GM21737 (cell line): ENCODE measurements at regions not wholly inside any gene's neighbourhood (a gene's known extent, or its start where the extent isn't known, plus 50 kb on each side); places are given as distances from the start of the nearest gene placed in this dataset.

ENCODE experiments used
- ATAC-seq: cut with Tn5 transposase; IDR thresholded peaks from one replicate; pipeline ENCODE4 v1.9.1; 2021; ENCODE audit warnings: mild to moderate bottlenecking, moderate library complexity; ENCODE audit not compliant: unreplicated experiment

DNA sequence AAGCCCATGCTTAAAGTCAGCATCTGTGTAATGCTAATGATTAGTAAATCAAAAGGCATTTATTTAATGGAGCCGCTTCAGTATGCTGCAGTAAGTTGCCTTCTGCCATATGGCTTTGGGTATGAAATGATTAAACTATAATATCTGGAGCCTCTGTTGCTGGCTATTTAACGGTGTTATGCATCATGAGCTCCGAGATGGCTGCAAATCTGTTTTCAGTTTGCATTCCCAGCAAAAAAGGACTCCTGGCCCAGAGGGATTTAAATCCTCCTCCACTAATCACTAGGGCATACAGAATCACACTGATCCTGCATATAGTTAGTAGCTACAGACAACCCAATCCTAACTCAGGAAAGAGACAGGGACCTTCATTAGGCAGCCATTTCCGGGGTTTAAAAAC, 171.5 kb upstream of the EEA1 start:
- no peak for ATAC-seq

DNA sequence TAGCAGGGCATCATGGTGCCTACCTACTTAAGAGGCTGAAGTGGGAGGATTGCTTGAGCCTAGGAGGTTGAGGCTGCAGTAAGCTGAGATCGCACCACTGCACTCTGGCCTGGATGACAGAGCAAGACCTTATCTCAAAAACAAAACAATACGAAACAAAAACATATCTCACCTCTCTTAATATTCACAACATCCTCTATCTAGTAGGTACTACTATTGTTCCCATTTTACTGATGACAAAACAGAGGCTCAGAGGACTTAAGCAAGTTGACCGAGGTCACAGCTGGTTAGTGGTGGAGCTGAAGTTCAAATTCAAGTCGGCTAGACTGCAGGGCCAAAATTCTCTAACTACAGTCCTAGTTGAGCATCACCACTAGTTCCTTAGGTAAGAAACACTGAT, 172.3 kb upstream of the EEA1 start:
- ATAC-seq = no peak

DNA sequence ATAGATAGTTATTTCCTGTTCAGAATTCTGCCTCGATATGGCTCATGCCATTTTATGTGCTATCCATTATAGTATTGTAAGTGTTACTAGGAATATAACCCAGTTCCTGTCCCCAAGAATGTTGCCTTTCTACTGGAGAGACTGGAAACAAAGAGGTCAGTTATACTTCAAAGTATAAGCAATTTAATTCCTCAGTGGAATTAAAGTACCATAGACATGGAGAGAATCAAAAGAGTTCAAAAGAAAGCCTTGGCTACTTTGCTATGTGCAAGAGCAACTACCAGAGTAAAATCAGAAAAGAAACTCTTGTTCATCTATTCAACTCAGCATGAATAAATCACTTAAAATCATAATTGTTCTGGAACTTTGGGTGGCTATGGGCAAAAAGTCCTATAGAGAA, 173.2 kb upstream of the EEA1 start:
- no peak for ATAC-seq

DNA sequence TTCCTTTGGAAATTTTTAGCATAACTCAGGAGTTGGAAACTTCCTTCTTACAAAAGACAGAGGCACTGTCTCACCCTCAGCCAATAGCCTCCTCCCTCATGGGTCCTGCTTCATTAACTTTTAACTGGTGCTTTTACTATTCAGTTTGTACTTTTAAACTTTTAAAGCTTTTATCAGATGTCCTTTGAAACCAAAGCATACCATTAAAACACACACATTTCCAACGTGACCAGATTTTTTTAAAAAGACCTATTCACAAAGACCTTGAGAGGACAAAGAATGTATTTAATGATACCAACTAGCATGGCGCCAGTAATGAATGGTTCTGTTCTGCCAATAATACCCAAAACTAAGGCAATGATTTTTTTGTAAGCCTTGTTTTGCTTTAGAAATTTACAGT, 173.6 kb upstream of the EEA1 start:
- ATAC-seq = no peak

DNA sequence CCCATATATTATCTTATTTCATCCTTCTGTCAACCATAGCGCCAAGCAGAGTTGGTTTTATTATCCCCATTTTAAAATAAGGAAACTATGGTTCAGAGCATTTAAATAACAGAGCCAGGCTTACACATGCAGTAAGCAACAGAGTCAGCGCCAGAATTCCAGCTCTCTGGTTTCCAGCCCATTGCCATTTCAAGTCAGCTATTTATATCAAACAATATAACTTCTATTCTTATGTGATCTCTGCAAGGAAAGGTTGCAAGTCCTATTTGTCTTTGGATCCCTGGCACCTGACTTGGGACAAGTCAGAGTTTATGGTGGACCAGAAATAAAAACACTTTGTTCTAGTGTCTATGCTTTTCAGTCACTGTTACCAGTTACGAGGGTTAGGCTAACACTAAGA, 174.1 kb upstream of the EEA1 start:
- no peak for ATAC-seq

DNA sequence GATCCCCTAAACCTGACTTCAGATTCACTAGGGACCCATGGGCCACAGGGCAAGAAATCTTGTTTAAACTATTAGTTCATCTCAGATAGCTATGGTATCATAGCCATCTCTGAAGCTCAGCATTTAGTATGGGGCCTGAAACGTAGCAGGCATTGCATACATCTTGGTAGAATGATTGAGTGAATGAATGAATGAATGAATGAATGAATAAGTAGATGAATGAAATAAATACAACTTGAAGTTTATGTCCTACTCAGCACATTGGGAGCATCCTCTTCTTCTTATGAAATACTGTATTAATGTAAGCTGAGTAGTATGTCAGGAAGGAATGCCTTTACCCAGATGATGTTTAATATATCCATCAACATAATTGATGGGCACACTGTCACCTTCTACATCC, 175.4 kb upstream of the EEA1 start:
- no peak for ATAC-seq

DNA sequence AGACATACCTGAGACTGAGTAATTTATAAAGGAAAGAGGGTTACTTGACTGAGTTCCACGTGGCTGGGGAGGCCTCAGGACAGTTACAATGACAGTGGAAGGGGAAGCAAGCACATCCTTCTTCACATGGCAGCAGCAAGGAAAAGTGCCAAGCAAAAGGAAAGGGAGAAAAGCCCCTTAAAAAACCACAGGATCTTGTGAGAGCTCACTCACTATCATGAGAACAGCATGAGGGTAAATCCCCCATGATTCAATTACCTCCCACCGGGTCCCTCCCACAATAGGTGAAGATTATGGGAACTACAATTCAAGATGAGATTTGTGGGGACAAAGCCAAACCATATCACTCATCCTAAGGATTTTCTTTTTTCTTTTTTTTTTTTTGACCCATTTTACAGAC, 177.8 kb upstream of the EEA1 start:
- ATAC-seq = no peak

DNA sequence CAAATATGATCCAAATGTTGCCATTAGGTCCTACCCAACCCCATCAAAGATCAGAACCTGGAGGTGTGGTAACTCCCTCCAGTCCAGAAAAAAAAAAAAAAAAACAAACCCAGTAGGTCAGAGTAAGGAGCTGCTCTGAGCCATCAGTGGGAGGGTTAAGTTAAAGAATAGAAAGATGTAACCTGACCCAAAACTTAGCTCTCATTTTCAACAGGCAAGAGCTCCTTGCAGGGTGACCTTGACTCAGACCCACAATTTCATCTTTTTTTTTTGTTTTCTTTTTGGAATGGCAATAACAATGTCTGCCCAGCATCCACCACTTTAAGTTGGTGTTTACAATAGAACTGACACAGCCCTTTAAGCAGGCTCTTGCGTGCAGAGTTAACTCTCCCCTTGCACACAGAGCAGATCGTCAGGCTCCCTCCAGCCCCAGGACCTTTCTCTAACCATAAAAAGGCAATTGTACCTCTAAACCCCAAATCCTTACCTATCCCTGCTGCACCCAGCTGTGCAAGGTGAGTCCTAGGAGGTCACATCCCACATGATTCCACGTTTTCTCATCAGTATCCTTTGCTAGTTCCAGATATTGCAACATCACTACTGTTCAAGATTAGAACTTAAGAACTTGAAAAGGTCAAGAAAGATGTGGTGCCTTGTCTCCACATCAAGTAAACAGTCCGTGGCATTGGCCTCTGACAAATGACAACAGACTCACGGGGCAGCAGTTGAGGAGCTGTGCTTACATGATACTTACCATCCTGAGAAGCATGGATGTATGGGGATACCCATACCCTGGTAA, 178.6 kb upstream of the EEA1 start:
- no peak for ATAC-seq

DNA sequence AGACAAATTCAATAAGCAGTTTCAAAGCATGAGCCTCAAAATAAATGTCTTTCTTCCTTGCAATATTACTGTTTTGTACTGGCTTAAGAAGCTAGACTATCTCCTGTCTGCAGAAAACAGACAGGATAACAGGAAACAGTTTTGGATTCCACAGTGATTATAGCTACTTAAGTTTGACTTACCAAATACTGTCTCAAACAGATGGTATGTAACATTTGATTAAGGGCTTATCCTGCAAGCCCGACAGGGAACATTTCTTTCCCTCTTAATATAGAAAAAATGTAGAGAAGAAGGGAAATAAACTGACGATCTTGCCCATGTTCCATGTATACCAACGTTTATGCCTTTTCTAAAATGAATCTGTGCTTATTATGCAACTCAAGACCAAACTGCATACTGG, 179.9 kb upstream of the EEA1 start:
- no peak for ATAC-seq

DNA sequence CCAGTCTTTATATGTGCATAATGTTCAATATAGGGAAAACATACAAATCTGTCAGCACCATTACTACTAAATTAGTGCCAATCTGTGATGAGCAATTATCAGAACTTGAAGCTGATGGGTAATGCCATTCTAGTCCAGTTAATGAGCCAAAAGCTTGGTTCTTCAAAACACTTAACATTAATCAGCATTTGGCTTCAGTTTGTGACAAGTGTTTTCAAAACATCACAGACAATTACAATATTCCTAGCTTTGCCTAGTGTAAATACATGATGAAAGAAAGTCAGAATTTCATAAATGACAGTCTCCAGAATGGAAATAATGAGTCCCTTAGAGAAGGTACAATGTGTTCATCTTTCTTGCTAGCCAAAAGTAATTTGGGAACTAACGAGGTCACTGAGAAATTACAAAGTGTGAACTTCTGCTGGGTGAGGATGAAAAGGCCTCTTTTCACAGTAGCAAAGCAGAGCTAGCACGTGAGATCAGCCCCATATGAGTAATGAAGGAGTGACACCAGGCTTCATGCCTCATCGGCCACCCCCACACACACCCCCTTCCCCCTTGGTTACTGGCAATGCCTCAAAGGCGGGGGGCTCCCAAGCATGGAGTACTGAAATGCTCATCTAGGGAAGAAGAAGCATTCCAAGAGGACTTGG, 180.6 kb upstream of the EEA1 start:
- ATAC-seq = no peak

DNA sequence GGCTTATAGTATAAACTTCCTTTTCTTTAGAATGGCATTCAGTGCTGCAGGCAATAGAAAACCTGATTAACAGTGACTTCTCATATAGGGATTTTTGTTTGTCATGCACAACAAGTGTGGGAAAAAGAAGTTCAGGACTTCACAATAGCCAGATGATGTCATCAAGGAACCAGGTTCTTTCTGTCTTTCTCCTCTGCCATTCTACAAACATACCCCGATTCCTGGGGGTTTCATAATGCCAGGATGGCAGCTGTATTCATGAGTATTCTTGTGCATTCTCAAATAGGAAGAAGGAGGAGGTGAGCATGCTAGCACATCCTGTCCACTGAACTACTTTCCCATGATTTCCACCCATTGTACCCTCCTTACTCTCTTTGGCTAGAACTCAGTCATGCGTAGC, 182.7 kb upstream of the EEA1 start:
- no peak for ATAC-seq

DNA sequence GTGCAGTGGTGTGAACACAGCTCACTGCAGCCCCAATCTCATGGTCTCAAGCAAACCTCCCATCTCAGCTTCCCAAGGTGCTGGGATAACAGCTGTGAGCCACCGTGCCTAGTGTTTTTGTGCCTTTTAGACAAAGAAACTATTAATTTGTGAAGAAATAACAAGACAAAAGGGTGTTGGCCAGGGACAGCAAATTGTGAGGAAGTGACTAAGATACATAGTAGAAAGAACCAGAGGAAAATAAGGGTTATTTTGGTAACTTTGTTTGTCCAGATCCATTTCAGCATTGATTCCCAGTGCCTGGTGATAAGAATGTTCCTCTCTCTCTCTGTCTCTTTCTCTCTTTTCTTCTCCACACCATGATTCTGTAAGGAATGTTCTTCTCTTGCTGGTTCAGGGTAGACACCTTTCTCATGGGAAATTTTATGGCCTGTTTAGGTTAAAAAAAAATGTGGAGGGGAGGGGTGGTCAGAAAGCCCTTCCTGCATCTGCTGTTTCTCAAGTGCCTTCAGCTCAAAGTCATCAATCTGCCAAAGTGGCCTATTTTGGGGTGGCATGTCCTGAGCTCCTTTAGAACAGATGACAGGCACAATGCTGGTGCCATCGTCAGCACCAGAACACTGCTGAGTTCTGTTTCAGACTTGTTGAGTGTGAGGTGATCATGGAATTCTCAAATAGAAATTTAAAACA, 184.4 kb upstream of the EEA1 start:
- ATAC-seq = no peak

DNA sequence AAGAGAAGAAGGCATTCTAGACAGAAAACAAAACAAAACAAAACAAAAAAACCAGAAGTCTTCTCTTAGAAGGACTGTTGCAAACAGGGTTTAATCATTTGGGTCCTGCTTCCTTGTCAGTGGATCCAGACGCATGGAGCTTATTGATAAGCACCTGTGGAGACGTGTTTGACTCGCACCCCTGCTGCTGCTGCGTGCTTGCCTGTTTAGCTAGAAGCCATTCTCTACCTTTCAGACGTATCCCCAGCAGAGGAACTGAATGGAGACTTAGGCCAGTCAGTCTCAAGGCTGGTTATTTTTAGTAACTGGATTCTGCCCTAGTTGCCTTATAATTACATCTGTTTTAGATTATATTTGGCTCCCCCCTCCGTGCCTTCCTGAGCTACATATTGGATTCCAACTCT, 186.1 kb upstream of the EEA1 start:
- ATAC-seq = no peak

DNA sequence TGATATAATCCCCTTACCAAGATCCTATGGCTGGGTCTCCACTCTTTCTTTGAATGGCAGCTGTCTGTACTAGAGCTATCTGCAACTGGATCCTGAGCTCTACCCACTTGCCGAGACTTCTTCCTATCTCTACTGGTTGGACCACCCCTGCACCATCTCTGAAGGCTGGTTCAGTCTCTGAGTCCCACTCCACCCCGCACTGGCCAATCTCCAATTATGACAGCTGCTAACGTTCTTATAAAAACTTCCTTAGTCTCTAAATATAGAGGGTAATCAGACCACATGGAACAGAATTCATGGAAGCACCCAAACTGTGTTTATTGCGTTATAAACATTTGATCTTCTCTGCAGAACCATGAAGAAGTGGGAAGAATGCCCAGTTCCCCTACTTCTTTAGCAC, 186.6 kb upstream of the EEA1 start:
- no peak for ATAC-seq

DNA sequence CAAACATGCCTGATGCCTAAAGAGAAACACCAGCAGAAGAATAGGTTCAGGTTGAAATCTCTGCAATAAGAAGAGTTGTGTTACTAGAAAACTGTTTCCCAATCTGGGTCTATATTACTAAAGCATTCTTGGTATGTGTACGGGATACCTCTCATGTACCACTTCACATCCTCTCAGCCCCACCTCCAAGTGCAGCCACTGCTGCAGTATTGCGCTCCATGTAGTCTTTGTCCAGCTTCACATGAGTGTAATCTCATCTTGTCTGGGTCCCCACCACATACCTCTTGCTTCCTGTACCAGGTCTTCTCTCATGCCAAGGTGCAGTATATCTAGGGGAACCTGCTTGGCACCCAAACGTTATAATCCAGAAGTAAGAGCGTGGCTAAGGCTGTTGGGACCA, 187.5 kb upstream of the EEA1 start:
- no peak for ATAC-seq

DNA sequence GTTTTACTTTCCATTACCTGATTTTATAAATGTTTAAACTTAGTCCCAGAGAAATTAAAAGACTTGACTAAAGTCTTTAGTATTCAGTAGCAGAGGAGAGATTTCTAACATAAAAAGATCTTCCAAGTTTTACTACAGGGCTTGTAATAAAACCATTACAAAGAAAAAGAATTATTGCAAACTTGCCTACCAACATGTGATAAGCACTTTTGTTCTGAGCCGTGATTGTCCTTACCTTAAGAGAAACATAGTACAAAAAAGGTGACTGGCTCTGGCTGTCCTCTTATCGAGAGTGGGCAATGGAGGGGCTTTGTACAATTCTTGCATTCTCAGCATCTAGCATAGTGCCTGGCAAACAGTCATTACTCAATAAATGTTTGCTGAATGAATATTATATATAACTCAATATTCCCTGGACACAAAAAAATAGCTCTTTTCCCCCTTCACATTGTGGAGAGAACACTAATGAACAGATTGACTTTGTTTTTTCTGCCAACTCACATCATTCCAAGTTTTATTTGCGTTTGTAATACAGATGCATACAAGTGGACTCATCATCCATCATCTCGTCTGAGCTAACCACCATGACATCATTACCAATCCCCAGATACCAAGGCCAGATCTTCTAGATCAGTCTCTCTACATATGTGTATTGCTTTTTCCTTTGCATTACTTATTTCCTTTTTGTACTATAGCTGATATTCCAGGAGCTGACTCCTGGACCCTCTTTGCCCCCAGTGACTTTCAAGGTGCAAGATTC, 192.8 kb upstream of the EEA1 start:
- no peak for ATAC-seq

DNA sequence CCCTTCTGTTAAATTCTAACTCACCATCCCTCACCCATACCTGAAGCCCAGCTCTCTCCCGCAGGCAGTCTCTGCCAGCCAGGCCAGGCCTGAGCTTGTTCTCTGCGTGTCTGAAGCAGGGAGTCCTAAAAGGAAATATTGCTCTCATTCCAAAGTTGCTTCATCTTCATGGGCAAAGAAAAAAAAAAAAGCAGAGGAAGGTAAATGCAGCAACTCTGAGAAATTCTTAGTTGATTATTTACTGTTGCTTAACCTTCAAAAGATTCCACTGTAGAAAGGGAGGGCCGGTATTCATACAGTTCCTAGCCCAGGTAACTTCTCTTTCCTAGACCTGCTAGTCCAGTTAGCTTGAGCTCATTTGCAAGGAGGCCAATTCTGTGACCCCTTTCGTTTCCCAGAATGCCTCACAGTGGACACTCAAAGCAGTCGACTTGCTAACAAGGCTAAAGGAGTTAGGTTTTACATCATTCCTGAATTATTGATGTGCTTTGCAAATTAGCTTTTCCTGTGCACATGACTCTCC, 193.5 kb upstream of the EEA1 start:
- no peak for ATAC-seq

DNA sequence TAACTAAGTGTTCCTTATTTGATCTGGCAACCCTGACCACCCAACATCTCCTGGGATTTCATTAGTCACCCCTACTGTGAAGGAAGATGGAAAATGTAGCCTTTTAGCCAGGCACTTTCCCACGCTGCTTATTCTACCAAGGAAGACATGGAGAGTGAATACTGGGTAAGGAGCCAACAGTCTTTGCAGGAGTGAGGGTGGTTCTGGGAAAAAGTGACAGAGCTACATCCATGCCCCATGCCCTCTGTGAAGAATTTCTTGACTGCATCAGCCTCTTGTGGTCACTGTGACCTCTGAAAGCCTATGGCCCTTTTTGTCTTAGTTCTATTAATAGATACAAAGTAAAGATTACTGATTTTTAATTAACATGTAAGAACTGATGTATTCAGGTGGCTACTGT, 196.0 kb upstream of the EEA1 start:
- no peak for ATAC-seq

DNA sequence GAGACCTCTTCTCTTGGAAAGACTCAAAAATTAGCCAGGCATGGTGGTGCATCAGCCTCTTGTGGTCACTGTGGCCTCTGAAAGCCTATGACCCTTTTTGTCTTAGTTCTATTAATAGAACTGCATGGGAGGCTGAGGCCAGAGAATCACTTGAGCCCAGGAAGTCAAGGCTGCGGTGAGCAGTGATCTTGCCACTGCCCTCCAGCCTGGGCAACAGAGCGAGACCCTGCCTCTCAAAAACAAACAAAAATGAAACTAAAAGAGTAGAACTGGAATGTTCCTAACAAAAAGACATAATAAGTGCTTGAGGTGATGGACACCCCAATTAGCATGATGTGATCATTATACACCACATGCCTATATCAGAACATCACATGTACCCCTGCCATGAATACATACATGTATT, 197.0 kb upstream of the EEA1 start:
- peak; percentile 70 for ATAC-seq

DNA sequence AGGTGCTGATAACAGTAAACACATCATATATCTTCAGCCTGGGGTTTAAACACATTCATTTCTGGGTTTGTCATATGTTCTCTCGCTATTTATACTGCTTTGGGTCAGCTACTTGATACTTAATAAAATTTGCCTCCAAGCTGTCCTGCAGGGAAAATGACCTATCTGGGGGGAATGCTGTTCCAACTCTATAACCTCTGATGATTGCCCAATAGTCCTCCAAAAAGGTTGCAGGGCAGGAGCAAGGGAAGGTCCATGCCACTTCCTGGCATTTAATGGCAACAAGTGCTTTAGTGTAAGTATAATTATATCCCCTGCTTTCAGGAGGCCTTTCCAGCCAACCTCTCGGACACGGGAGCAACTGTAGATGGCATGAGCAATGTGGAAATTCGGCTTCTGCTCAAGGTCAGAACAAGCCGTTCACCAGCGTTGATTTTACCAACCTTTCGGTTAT, 198.0 kb upstream of the EEA1 start:
- ATAC-seq = no peak
